Fibroblast of villous mesenchyme (primary cell): ENCODE measurements at regions not wholly inside any gene's neighbourhood (a gene's known extent, or its start where the extent isn't known, plus 50 kb on each side); places are given as distances from the start of the nearest gene placed in this dataset.

ENCODE experiments used
- DNase-seq: peaks from one replicate; pipeline ENCODE4 v3.0.0-alpha.2; 2010; ENCODE audit warnings: low read depth
- H3K4me3 ChIP-seq: 2 replicates; pipeline ENCODE4 v1.5.1; 2011; ENCODE audit warnings: low read depth, mild to moderate bottlenecking, low read length
- CTCF ChIP-seq: IDR thresholded peaks from 2 replicates; pipeline ENCODE4 v1.5.1; 2012; ENCODE audit warnings: low read depth, mild to moderate bottlenecking, low read length; ENCODE audit not compliant: insufficient read depth

GRCh38 chr9:38213631-38214299 is 144.7 kb upstream of the SHB start:
- no peak overlapping the region for H3K4me3 ChIP-seq
- no peak for DNase-seq
- TF ChIP-seq CTCF, result no peak

GRCh38 chr9:38212016-38212415 is 143.0 kb upstream of the SHB start:
- no peak for TF ChIP-seq CTCF
- H3K4me3 ChIP-seq, result no peak overlapping the region
- DNase-seq, result no peak

- DNase-seq, result no peak
- no peak overlapping the region for H3K4me3 ChIP-seq
- TF ChIP-seq CTCF, result no peak
These were observed 142.0 kb upstream of the SHB start for GRCh38 chr9:38211002-38211401.

GRCh38 chr9:38208206-38208901 is 139.3 kb upstream of the SHB start:
- no peak overlapping the region for H3K4me3 ChIP-seq
- DNase-seq, result no peak
- no peak for TF ChIP-seq CTCF

- no peak overlapping the region for H3K4me3 ChIP-seq
- TF ChIP-seq CTCF, result no peak
- DNase-seq, result no peak
These were observed 138.3 kb upstream of the SHB start for GRCh38 chr9:38207247-38207778.

- H3K4me3 ChIP-seq, result no peak overlapping the region
- no peak for DNase-seq
- TF ChIP-seq CTCF, result no peak
These were observed 136.3 kb upstream of the SHB start for GRCh38 chr9:38205279-38205678.
